GM19397 (cell line): ENCODE measurements at regions not wholly inside any gene's neighbourhood (a gene's known extent, or its start where the extent isn't known, plus 50 kb on each side); places are given as distances from the start of the nearest gene placed in this dataset.

ENCODE experiments used
- ATAC-seq: cut with Tn5 transposase; IDR thresholded peaks from one replicate; pipeline ENCODE4 v1.9.1; 2021; ENCODE audit warnings: mild to moderate bottlenecking, moderate library complexity; ENCODE audit not compliant: unreplicated experiment

GRCh38 chr2:235168174-235168979, 216.6 kb downstream of the SH3BP4 start:
- no peak for ATAC-seq

GRCh38 chr2:235170016-235170415, 218.2 kb downstream of the SH3BP4 start:
- ATAC-seq: no peak

GRCh38 chr2:235170536-235171521, 219.0 kb downstream of the SH3BP4 start:
- ATAC-seq: no peak

GRCh38 chr2:235171550-235172031, 219.8 kb downstream of the SH3BP4 start:
- ATAC-seq: no peak

- ATAC-seq: no peak
These were observed 228.8 kb downstream of the SH3BP4 start for GRCh38 chr2:235180642-235181041.

GRCh38 chr2:235183786-235184185, 232.0 kb downstream of the SH3BP4 start:
- ATAC-seq: no peak

- no peak for ATAC-seq
These were observed 236.0 kb downstream of the SH3BP4 start for GRCh38 chr2:235187806-235188205.

- ATAC-seq: no peak
These were observed 239.7 kb downstream of the SH3BP4 start for GRCh38 chr2:235191486-235191885.

GRCh38 chr2:235191978-235192377, 240.2 kb downstream of the SH3BP4 start:
- no peak for ATAC-seq

- no peak for ATAC-seq
These were observed 242.5 kb downstream of the SH3BP4 start for GRCh38 chr2:235194351-235194750.

- no peak for ATAC-seq
These were observed 243.0 kb downstream of the SH3BP4 start for GRCh38 chr2:235194836-235195235.

GRCh38 chr2:235195921-235196320, 244.1 kb downstream of the SH3BP4 start:
- ATAC-seq: no peak

- ATAC-seq: no peak
These were observed 247.3 kb downstream of the SH3BP4 start for GRCh38 chr2:235199128-235199527.

- ATAC-seq: no peak
These were observed 248.4 kb downstream of the SH3BP4 start for GRCh38 chr2:235200216-235200615.

- no peak for ATAC-seq
These were observed 249.9 kb downstream of the SH3BP4 start for GRCh38 chr2:235201756-235202155.

- no peak for ATAC-seq
These were observed 253.1 kb downstream of the SH3BP4 start for GRCh38 chr2:235204948-235205347.

- ATAC-seq: no peak
These were observed 254.6 kb downstream of the SH3BP4 start for GRCh38 chr2:235206399-235206798.

- peak; percentile 81 for ATAC-seq
These were observed 255.3 kb downstream of the SH3BP4 start for GRCh38 chr2:235206980-235207579.

GRCh38 chr2:235211056-235211455, 259.2 kb downstream of the SH3BP4 start:
- no peak for ATAC-seq

- no peak for ATAC-seq
These were observed 260.8 kb downstream of the SH3BP4 start for GRCh38 chr2:235212501-235213158.

GRCh38 chr2:235215248-235215647, 263.4 kb downstream of the SH3BP4 start:
- ATAC-seq: no peak
